GM19463 (cell line): ENCODE measurements at regions not wholly inside any gene's neighbourhood (a gene's known extent, or its start where the extent isn't known, plus 50 kb on each side); places are given as distances from the start of the nearest gene placed in this dataset.
A peak's percentile ranks its signal among the peaks of the same experiment; 100 is the strongest.
"Not testable (repeated sequence)": the region's sequence is repeated elsewhere in the genome, so short reads cannot be mapped to it uniquely, and the experiment has no call there.

Experiments
- ATAC-seq: cut with Tn5 transposase; IDR thresholded peaks from one replicate; pipeline ENCODE4 v1.9.1; 2021; ENCODE audit warnings: mild to moderate bottlenecking, moderate library complexity; ENCODE audit not compliant: unreplicated experiment

DNA sequence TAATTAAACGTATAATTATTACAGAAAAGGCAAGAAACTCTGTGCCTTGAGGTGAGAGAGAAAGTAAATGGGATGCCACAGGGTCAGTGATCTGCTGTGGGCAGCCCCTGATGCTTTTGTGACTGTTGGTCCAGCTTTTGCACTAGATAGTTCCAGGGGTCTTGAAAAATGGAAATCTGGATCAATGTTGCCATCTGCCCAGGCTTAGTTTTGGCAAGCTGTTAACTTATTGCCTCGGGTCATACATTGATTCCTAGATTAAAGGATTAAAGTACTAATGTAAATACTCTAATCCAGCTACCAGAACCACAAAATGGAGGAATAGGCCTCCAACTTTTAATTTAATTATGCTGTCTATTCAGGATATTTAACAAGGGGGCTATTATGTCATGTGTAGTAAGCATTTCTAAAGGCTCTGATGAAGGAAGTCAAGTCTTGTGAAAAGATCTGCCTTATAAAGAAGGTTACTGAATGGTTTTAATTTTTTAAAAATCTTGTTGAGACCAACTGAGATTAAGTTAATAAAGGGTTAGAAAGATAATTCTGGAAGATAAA, 376.0 kb upstream of the HS3ST5 start:
- no peak for ATAC-seq

DNA sequence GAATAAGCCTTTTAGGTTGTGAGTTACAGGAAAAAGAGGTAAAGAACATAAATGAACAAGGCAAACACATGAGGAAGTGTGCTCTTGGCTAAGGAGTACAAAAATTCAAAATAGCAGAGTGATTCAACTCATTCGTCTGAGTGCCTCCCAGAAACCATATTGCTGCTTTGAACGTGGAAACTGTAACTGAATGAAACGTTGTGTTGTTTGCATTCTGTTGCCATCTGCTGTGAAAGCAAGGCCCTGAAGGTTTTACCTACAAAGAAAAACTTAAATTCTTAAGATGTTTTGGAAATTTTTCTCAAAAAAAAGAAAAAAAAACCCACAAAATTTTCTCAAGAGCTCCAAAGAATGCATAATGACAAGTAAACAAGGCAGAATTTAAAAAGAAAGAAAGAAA, 375.4 kb upstream of the HS3ST5 start:
- ATAC-seq = no peak

DNA sequence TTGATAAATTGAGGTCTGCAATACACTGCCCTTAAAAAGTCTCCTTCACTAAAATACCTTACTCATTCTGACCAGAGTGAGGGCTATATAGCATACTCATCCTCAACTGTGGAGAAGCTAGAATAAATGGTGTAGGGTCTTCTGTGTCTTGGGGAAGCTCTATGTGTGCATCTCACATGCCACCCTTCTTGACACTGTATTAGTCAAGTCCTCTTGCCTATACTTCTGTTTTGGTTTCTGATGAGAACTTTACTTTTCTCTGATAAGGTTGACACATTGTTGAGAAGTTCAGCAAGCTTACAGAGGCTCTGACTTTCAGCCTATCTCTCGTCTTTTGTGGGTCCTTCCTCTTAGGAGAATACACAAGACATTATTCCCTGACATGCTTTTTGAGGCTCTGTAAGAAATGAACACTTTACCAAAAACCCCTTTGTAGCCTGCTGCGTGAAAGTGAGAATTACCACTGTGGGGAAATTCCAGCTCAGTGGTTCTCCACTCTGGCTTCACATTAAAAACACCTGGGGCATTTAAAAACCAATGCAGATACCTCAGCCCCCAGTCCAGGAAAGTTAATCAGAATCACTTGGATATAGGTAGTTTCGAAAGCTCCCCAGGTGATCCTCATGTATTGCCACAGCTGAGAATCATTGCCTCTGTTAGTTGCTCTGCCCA, 372.1 kb upstream of the HS3ST5 start:
- ATAC-seq = peak; percentile 65

DNA sequence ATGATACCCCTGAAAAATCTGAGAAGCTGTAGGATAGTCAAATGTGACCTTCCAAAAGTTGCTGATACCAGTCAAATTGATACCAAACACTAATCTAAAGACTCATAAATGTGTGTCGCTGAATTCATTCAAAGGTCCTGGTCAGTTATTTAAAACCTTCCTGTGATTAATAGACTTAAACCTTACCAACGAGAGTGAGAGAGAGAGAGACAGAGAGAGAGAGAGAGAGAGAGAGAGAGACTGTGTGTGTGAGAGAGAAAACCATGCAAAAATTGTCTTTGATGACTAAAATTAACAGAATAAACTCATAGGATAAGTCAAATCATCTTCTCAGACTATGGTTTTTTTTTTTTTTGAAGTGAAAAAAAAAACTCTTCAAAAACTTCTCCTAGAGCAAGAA, 370.9 kb upstream of the HS3ST5 start:
- ATAC-seq = no peak

DNA sequence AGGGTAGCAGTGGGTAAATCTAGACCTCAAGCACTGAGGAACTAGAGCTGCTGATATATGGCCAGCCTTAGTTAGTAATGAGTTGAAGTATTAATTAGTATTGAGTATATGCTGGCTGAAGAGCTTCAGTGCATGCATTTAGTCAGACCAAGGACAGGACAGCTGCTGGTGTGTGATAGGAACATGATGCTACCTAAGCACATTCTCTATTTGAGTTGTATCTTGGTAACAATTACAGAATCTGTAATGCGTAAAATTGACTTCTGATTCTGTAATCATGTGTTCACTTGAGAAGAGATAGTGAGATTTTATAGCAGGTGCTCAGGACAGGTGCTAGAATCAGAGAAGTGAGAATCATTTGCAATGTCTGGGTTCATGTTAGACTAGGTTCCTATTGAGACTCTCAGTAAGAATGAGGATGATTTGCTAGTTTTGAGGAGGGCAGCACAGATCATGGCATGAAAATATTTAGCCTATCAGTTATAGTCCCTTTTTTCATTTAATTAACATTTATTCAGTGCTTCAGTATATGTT, 369.4 kb upstream of the HS3ST5 start:
- no peak for ATAC-seq

DNA sequence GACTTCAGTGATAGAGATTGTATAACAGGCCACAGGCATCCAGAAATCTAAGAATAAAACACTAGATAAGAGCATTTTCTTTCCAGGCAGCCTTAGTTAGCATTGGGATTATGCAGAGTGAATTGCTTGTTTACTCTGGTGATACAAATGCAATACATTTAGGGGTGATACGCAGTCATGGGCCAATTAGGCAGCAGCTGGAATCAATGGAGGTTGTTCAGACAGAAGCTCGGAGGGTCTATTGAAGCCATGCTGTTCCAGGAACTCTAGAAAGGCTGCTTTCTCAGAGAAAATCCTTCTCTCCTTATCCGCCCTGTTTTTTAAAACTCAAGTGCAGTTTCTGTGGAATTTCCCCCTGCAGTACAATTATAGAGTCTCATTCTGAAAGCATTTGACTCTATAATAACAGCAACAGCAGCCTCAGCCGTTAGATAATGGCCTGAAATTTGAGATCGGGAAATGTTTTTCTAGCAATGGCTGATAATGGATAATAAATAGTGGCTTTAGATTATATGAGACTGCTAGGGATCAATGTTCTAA, 364.3 kb upstream of the HS3ST5 start:
- no peak for ATAC-seq

DNA sequence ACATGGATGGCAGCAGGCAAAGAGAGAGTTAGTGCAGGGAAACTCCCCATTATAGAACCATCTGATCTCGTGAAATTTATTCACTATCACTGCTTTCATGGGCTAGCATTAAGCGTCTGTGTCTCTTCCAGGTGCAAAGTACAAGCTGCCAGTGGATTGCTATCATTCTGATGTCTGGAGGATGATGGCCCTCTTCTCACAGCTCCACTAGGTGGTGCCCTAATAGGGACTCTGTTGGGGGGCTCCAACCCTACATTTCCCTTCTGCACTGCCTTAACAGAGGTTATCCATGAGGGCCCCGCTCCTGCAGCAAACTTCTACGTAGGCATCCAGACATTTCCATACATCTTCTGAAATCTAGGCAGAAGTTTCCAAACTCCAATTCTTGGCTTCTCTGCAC, 347.8 kb upstream of the HS3ST5 start:
- ATAC-seq = no peak

DNA sequence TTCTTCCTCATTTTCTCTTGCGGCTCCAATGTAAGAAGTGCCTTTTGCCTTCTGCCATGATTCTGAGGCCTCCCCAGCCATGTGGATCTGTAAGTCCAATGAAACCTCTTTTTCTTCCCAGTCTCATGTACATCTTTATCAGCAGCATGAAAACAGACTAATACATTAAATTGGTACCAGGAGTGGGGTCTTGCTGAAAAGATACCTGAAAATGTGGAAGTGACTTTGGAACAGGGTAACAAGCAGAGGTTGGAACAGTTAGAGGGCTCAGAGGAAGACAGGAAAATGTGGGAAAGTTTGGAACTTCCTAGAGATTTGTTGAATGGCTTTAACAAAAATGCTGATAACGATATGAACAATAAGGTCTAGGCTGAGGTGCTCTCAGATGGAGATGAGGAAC, 316.7 kb upstream of the HS3ST5 start:
- ATAC-seq = no peak

DNA sequence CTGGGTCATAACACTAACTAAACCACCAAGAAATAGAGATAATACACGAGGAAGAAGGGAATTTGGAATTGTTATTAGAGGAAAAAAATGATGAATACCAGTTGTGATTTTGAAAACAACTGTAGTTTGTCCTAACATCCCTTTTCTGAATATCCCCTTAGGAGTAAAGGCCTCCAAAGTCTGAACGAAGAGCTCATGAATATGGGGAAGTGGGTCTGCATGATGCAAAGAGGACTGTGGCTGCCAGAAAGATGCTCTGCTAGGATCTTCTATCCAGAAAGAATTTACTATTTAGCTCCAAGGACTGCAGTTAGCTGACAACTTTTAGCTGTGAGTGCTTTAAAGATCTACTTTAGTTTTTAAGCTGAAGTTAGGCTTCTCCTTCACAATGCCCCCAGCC, 308.8 kb upstream of the HS3ST5 start:
- no peak for ATAC-seq

DNA sequence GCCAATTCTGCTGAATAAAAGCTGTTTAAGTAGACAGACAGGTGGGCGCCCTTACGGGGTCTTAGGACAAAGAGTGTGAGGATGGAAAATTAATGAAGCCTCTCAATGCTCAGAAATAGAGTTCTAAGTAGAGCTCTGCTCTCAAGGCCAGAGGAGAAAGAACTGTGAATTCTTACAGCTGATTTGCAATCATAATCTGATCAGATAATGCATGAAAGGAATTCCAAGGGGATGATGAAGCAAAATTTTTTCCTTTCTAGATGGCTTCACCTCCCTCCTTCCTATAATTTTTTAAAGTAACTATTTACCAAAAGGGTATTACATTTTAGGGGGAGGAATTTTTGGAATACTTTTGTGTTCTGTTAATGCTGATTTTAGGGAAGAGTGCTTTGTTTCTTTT, 308.1 kb upstream of the HS3ST5 start:
- no peak for ATAC-seq

DNA sequence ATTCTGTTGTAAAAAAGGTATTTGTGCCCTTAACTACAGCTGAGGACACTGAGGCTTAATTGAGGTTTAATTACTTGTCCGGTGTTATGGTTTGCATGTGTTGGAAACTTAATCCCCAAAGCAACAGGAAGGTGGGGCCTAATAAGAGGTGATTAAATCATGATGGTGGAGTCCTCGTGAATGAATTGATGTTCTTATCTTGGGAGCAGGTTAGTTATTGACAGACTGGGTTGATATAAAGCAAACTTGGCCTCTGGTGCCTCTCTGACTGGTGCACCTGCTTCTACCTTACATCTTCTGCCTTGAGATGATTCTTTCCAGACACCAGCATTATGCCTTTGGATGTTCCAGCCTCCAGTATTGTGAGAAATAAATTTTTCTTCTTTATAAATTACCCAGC, 306.5 kb upstream of the HS3ST5 start:
- ATAC-seq = no peak

DNA sequence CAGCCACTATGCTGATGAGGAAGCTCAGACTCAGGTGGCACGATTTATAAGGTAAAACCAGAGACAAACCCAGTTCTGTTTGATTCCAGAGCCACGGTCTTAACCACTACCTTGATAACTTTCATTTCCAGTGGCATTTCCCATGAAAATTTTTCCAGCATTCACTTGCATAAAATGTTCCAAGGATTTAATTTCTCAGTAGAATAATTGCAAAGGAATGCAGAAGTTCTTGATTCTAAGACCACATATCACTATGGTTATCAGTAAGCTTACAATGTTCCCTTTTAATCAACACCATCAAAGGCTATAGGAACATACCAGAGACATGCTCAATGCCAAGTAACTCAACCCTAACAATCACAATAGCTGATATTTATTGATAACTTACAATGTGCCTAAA, 306.0 kb upstream of the HS3ST5 start:
- no peak for ATAC-seq

DNA sequence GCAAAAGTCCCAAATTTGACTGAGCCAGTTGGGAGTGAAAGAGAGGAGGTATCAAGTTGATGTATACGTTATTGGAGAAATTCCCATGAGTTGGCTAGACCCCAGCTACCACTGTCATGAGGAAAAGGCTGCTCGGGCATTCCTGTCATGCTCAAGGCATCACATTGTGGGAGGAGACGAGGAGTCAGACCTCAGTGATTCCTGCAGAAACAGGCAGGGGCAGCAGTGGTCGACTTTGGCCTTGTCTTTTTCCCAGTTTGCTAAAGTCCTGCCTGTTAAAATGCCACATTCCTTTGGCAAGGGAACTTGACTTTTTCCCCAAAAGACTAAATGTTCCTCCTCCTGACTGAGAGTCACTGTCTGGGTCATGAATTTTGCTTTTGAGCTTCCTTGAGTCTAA, 295.5 kb upstream of the HS3ST5 start:
- ATAC-seq = no peak

DNA sequence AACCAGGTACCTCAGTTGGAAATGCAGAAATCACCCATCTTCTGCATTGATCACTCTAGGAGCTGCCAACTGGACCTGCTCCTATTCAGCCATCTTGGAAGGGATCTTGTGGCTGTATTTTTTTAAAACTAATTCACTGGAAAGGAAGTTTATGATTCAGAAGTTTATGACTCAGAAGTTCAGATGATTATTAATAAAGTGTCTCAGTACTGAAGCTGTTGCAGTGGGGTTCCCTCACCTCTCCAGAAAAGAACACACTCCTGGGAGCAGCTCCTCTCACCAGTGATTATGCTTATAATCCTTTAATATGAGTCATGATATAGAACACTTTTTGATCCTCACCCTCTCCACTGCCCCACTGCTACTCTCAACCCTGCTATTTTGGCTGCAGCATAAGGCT, 291.2 kb upstream of the HS3ST5 start:
- no peak for ATAC-seq

DNA sequence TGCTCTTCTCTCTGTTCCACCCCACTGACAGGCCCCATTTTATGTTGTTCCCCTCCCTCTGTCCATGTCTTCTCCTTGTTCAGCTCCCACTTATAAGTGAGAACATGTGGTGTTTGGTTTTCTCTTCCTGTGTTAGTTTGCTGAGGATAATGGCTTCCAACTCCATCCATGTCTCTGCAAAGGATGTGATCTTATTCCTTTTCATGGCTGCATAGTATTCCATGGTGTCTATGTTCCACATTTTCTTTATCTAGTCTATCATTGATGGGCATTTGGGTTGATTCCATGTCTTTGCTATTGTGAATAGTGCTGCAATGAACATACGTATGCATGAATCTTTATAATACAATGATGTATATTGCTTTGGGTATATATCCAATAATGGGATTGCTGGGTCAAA, 283.4 kb upstream of the HS3ST5 start:
- ATAC-seq = not testable (repeated sequence)

DNA sequence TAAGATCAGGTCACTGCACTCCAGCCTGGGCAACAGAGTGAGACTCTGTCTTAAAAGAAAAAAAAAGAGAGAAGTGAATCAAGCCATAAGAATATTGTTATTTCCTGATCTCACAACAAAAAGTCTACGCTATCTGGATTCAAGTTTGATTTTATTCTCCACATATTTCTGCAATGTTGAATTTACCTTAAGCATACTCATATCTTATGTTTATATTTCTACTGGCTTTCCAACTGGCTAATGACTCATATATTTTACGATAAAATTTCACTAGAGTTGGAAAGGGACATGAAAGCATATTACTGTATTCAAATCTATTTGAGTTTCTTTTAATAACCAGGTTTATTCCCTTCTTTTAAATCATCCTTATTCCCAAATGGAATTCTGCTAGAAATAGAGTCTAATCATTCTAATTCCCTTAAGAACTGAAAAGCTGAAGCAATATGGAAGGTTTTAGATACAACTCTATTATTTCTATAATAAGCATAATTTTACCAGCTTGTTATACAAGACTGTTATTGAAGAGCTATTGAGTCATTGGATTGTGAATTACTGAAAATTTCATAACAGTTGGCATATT, 276.9 kb upstream of the HS3ST5 start:
- ATAC-seq = no peak

DNA sequence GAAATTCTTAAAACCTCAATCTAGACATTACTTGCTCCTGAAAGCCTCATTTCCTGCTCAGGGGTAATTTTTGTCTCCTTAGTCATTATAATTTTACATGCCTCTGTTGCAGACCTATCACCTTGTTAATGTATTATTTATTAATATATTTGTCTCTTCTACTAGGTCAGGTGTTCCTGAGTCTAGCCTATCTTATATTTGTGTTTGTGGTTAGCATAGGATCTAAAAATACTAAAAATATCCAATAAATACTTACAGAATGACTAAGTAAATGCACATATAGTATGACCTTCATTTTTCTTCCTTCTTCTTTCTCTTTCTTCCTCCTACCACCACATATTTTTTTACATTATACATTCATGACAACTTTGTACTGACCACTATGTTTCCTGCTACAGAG, 268.9 kb upstream of the HS3ST5 start:
- peak; percentile 51 for ATAC-seq

DNA sequence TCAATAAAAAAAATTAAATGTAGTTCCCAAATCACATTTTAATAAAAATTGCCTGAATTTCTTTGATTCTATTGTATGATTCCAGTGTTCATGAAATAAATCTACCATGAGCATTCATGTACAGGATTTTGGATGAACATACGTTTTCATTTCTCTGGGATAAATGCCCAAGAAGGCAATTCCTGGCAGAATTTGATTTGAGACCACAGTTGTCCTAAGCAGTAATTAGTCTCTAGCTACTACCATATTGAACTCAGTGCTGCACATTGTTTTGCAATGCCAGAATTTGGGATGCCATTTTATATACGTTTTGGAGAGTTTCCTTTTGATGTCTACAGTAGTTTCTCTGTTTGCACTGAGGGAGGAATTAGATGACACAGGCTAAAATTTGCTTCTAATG, 265.3 kb upstream of the HS3ST5 start:
- no peak for ATAC-seq

DNA sequence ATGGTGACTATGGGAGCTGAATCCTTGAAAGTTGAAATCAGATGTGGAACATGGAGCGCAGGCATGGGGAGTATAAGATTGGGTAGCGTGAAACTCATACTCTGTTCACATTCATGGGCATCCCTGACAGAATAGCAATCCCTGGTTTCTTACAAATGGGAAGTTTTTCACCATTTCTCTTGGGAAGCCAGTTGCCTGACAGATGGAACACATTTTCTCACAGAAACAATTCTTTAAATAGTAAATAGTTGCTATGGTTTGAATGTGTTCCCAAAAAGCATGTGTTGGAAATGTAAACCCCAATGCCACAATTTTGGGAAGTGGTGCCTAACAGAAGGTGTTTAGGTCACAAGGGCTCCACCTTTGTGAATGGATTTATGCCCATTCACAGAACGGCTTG, 262.8 kb upstream of the HS3ST5 start:
- no peak for ATAC-seq

DNA sequence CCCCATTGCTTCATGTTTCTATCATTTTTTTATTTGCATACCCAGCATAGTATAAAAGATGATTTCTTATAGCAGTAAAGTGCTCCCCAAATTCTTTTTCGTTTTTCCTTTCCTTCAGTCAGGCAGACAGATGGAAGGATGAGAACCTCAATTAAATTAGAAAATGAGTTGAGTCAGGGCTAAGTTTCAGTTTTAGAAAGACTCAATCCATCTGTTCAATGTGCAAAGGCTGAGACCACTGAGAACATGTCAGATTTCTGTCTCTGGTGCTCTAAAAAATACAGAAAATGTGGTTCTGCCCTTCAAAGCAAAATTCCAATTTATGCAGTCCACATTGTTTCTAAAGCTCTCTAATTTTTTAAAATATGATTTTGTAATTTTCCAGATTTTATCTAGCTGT, 257.6 kb upstream of the HS3ST5 start:
- ATAC-seq = no peak

DNA sequence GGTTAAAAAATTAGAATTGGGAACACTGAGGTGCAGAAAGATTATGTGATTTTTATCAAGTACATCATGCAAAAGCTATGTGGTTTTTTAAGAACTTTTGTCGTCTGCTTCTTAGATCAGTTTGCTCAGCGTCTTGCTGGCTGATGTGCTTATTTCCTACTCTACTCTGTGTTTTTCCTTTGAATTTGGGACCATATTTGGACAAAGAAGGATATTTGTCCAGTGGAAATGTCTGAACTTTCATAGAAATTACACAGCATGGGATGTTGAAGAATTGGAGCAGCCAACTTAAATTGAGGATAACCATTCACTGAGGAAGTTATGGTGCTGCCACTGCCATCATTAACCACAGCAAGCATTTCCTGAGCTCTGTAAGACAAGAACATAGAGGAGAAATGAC, 252.8 kb upstream of the HS3ST5 start:
- no peak for ATAC-seq

DNA sequence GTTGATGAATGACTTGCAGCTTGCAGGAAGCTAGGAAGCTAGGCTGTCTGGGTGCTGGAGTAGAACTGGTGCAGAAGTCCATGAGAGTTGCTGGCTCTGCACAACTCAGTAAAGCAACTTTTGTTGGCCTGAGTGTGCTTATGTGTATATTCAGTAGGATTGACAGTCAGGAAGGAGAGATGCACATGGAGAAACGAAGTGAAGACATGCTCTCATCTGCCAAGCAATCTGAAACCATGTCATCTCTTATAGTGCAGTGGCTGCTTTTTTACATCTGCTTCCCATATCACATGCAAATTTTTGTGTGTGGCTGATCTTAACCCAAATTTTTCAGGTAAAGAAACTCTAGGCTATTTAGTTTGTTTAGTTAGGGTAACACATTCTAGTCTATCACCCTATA, 252.4 kb upstream of the HS3ST5 start:
- ATAC-seq = no peak
